Nephron progenitor cell (in vitro differentiated cells): ENCODE measurements at regions not wholly inside any gene's neighbourhood (a gene's known extent, or its start where the extent isn't known, plus 50 kb on each side); places are given as distances from the start of the nearest gene placed in this dataset.

ENCODE experiments used
- DNase-seq: peaks from one replicate; pipeline ENCODE4 v3.0.0; 2021
- H3K27ac Mint-ChIP-seq: 2 replicates; pipeline ENCODE4 v1.8.0; 2021; ENCODE audit warnings: mild to moderate bottlenecking, moderate library complexity, mixed read lengths
- H3K27me3 Mint-ChIP-seq: 2 replicates; pipeline ENCODE4 v1.8.0; 2021; ENCODE audit warnings: mild to moderate bottlenecking, low read depth, mixed read lengths; ENCODE audit not compliant: poor library complexity
- H3K36me3 Mint-ChIP-seq: 2 replicates; pipeline ENCODE4 v1.8.0; 2021; ENCODE audit warnings: low read depth, mixed read lengths
- H3K4me1 Mint-ChIP-seq: 2 replicates; pipeline ENCODE4 v1.8.0; 2021; ENCODE audit warnings: mixed read lengths
- H3K4me3 Mint-ChIP-seq: 2 replicates; pipeline ENCODE4 v1.8.0; 2021; ENCODE audit warnings: mild to moderate bottlenecking, moderate library complexity, mixed read lengths
- H3K9me3 Mint-ChIP-seq: 2 replicates; pipeline ENCODE4 v1.8.0; 2021; ENCODE audit warnings: mild to moderate bottlenecking, moderate library complexity, mixed read lengths
- CTCF ChIP-seq: fragments of 200-600 bp; sonication (generic); IDR thresholded peaks from 2 replicates; pipeline ENCODE4 v1.5.0; 2021; ENCODE audit warnings: antibody characterized with exemption

GRCh38 chr3:75014008-75014407, 399.5 kb upstream of the CNTN3 start:
- H3K27me3 Mint-ChIP-seq: peaks cover 3% of the 10 kb centered on the region
- no peak overlapping the region for H3K4me3 Mint-ChIP-seq
- H3K36me3 Mint-ChIP-seq: no peaks in the 10 kb centered on the region
- DNase-seq: no peak
- H3K9me3 Mint-ChIP-seq: peaks cover 4% of the 10 kb centered on the region
- no peaks in the 10 kb centered on the region for H3K4me1 Mint-ChIP-seq
- H3K27ac Mint-ChIP-seq: no peak overlapping the region
- no peak for TF ChIP-seq CTCF

- Mint-ChIP-seq H3K4me3 (no peak overlapping the region), H3K4me1 (no peaks in the 10 kb centered on the region), H3K27ac (no peak overlapping the region), H3K9me3 (no peaks in the 10 kb centered on the region), H3K36me3 (no peaks in the 10 kb centered on the region), H3K27me3 (peaks cover 3% of the 10 kb centered on the region)
- no peak for TF ChIP-seq CTCF
- DNase-seq: no peak
Observed at GRCh38 chr3:75015280-75015679, 400.8 kb upstream of the CNTN3 start.

- Mint-ChIP-seq H3K4me3 (no peak overlapping the region), H3K27me3 (peaks cover 6% of the 10 kb centered on the region), H3K36me3 (no peaks in the 10 kb centered on the region), H3K27ac (no peak overlapping the region), H3K9me3 (peaks cover 5% of the 10 kb centered on the region), H3K4me1 (no peaks in the 10 kb centered on the region)
- DNase-seq: no peak
- TF ChIP-seq CTCF: no peak
Observed at GRCh38 chr3:75035146-75035545, 420.7 kb upstream of the CNTN3 start.

- Mint-ChIP-seq H3K4me3 (no peak overlapping the region), H3K9me3 (peaks cover 43% of the 10 kb centered on the region), H3K27ac (no peak overlapping the region), H3K27me3 (no peaks in the 10 kb centered on the region), H3K4me1 (no peaks in the 10 kb centered on the region), H3K36me3 (no peaks in the 10 kb centered on the region)
- DNase-seq: no peak
- no peak for TF ChIP-seq CTCF
Observed at GRCh38 chr3:75042941-75043340, 428.5 kb upstream of the CNTN3 start.

GRCh38 chr3:75048650-75049049, 434.2 kb upstream of the CNTN3 start:
- H3K4me3 Mint-ChIP-seq: no peak overlapping the region
- no peaks in the 10 kb centered on the region for H3K27me3 Mint-ChIP-seq
- H3K36me3 Mint-ChIP-seq: no peaks in the 10 kb centered on the region
- H3K27ac Mint-ChIP-seq: no peak overlapping the region
- no peak for DNase-seq
- peaks cover 22% of the 10 kb centered on the region for H3K9me3 Mint-ChIP-seq
- H3K4me1 Mint-ChIP-seq: no peaks in the 10 kb centered on the region
- no peak for TF ChIP-seq CTCF

GRCh38 chr3:75049533-75049932, 435.1 kb upstream of the CNTN3 start:
- Mint-ChIP-seq H3K9me3 (peaks cover 22% of the 10 kb centered on the region), H3K4me1 (no peaks in the 10 kb centered on the region), H3K4me3 (no peak overlapping the region), H3K27me3 (no peaks in the 10 kb centered on the region), H3K27ac (no peak overlapping the region), H3K36me3 (no peaks in the 10 kb centered on the region)
- no peak for DNase-seq
- no peak for TF ChIP-seq CTCF
